ENCODE measurements at regions not wholly inside any gene's neighbourhood (a gene's known extent, or its start where the extent isn't known, plus 50 kb on each side); places are given as distances from the start of the nearest gene placed in this dataset.

GRCh38 chr21:16794950-16795349, 717.9 kb upstream of the CXADR start:
- DNase-seq: no peak

- DNase-seq: no peak
These were observed 716.1 kb upstream of the CXADR start for GRCh38 chr21:16796776-16797175.

DNA sequence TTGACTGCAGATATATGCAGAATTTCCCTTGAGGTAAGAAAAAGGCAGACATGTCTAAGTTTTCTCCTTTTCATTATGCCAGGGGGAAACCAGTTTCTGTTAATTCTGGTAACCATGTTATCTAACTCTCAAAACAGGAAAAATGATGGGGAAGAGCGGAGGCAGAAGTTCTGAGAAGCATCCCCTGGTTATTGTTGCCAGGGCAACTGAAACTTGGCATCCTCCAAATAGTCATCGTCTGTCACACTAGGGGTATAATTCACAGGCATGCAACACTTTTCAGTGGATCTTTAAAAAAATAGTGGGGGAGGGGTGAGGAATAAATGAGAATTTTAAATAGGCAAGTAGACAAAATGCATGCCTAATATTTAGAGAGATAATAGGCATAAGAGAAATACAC, 715.3 kb upstream of the CXADR start:
- DNase-seq: no peak

GRCh38 chr21:16797966-16798365, 714.9 kb upstream of the CXADR start:
- DNase-seq: no peak

DNA sequence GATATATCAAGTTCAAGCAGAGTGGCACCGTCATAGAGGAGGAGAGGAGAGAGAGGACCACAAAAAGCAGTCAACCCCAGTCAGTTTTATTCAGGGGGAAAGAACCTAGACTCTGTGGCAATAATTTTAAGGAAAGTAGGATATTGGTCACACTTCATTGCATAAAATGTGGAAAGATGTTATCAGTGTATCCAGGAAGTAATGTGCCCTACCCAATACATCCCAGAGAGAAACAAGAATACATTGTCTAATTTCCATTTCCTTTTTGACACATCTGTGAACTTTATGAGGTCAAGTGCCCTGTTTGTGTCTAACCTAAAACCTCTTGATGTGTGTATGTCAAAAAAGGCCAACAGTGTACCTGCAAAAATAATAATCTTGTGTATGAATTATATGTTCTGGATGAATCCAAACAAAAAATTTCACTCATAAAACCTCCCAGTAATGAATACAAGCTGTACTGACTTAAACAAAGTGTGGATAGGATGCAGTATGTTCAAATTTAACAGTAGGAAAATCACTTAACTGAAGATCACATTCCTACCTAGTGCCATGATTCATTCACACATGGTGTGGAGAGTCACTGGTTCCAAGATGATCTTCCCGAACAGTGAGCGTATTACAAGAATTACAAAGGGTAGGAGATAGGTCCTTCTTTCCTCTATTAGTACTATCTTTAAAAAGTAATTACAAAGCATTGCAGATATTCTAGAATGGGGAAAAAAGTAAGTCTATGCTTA, 712.1 kb upstream of the CXADR start:
- no peak for DNase-seq

GRCh38 chr21:16811011-16811410, 701.8 kb upstream of the CXADR start:
- no peak for DNase-seq

DNA sequence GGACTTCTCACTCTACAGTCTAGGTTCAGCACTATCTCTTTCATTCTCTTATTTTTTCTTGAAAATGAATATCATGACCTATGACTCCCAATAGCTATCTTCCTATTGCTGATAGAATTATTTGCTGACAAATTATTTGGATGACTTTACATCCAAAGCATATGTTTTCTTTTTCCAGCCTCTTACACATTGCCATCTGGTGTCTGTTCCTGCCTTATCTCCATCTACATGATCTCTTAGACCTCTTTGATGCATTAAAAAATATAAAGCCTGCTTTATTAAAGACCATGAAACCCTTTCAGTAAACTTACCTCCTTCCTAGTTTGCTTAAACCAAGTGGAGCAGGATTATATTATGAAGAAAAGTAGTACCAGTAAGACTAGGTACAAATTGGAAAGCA, 700.9 kb upstream of the CXADR start:
- no peak for DNase-seq

- DNase-seq: no peak
These were observed 697.6 kb upstream of the CXADR start for GRCh38 chr21:16815243-16815642.

DNA sequence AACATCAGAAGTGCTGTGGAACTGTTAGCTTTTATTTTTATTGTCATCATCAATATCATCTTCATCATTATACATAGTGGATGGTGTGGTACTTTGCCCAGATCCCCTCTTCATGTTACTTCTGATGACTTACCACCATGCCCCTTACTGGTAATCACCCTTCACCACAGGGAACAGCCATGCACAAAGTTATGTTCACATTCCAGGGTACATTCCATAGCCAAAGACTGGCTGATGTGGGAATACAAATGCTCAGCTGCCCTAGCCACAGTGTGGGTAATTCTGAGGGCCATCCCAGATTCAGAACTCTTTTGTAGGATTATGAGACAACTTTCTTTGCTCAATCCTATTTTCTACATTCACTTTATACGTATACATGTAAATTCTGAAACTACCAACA, 691.3 kb upstream of the CXADR start:
- no peak for DNase-seq

- DNase-seq: no peak
These were observed 683.3 kb upstream of the CXADR start for GRCh38 chr21:16829532-16829931.

DNA sequence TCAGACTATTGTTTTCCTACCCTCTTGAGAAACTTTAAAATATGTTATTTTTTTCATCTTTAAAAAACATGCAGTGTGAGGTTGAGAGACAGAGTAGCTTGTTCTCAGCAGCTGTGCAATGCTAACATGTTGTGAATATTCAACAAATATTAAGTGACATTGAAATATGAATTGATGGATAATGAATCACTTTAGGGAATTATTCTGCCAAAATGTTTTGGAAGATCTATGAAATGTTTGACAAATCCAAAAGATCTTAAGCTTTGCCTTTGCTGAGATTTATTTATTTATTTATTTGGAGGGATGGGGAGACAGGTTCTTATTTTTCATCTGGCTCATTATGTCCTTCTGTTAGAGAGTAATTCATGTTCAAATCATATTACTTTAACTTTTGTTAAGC, 680.1 kb upstream of the CXADR start:
- no peak for DNase-seq

DNA sequence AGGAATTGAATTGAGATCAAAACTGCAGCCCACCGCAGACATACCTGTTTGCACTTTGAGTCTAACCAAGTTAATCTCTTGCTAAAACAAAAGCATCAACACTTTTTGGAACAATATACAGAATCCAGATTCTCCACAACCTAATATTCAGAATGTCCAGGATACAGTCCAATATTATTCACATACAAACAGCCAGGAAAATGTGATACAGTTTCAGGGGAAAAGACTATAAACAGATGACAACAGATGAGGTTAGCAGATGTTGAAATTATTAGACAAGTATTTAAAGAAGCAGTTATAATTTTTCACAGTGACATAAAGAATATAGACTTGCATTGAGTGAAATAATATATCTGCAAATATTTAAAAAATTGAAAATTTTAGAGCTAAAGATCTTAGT, 678.1 kb upstream of the CXADR start:
- DNase-seq: no peak

- DNase-seq: no peak
These were observed 675.5 kb upstream of the CXADR start for GRCh38 chr21:16837321-16837720.

GRCh38 chr21:16837721-16838120, 675.1 kb upstream of the CXADR start:
- DNase-seq: no peak

GRCh38 chr21:16838331-16838730, 674.5 kb upstream of the CXADR start:
- no peak for DNase-seq

GRCh38 chr21:16840538-16840937, 672.3 kb upstream of the CXADR start:
- DNase-seq: no peak

DNA sequence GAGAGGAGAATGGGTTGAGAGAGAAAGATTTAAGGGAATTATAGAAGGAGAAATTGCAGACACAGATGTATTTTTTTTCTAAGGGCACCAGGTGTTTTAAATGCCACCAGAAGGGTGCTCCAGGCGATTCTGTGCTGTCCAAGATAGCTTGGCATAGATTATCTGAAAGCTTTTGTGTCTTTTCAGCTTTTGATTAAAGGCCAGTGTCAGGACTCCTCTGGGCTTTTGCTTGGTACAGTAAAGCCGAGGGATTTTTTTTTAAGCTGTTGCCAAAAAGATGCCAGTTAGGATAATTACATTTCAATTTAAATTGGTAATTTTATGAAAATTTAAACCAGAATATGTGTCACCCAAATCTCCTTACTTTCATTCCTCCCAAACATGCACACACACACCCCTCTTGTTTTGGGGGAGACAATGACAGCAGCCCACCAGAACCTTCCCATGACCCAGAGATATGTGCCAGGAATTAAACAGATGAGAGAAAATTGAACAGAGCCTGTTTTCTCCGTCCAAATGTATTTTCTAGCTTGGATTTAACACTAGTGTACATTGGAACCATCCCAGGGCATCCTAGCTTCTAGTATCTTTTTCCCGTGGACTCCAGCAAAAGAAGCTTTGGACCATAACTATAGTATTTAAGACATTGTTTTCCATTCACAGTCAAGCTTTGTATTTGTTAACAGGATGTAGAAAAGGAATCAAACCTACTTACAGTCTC, 670.7 kb upstream of the CXADR start:
- DNase-seq: no peak

DNA sequence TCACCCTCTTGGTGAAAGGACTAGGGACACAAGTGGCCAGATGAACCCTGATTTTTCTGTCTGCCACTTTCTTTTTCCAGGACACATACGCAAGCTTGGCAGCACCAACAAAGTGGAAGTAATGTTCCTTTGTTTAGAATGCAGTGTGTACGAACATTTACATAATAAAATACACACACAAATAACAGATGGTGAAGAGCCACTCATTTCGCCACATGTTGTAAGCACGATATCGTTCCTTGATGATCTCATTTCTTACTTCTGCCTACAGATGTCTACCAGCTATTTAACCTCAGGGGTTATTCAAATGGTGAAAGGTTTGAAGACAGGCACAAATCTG, 670.2 kb upstream of the CXADR start:
- DNase-seq: no peak

DNA sequence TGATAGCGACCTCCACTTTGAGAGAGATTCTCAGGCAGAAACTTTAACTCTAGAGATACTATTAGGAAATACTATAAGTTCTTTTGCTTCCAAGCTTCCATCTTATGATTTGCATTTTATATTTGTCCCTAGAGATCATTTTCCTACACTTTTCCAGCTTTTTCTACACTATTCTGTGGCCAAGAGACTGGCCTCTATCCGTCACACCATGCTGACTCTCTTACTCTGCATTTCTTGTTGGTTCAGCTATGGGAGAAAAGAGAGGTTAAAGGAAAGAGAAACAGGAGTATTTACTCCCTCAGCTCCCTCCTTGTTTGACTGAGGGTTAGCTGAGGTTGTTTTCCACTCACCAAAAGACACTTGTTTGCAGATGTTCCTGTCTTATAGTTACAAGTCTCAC, 665.6 kb upstream of the CXADR start:
- DNase-seq: no peak

GRCh38 chr21:16851054-16851453, 661.8 kb upstream of the CXADR start:
- no peak for DNase-seq

DNA sequence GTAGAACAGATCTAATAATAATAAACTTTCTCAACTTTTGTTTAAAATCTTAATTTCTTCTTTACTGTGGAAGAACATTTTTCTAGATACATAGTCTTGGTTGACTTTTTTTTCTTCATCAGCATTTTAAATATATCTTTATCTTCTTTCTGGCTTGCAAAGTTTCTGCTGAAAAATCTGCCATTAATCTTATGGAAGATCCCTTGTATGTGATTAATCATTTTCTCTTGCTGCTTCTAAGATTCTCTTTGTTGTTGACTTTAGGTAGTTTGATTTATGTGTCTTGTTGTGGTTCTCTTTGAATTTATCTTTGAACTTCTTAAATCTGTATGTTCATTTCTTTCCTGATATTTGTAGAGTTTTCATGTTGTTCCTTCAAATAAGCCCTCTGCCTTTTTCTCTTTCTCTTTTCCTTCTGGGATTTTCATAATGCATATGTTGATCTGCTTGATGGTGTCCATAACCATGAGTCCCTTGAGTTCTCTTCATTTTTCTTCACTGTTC, 657.6 kb upstream of the CXADR start:
- DNase-seq: no peak

GRCh38 chr21:16863362-16863905, 649.4 kb upstream of the CXADR start:
- DNase-seq: no peak

DNA sequence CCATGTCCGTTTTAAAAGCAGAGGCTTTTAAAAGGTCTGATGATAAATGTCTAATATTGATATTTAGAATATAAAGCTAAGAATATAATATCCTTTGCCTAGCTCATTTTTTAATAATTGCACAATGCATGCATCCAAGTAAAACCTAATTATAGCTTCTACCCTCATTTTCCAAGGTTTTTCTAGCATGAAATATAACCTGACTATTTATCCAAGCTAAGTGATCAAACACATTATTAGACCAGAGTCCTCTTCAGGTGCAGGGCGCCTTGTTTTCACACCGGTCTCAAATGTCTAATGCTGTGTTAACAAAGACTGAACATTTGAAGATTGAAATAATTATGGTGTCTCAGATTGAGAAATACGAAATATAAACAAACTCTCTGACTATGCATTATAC, 648.9 kb upstream of the CXADR start:
- no peak for DNase-seq

GRCh38 chr21:16865632-16866031, 647.2 kb upstream of the CXADR start:
- DNase-seq: no peak
